ENCODE measurements at regions not wholly inside any gene's neighbourhood (a gene's known extent, or its start where the extent isn't known, plus 50 kb on each side); places are given as distances from the start of the nearest gene placed in this dataset.
"Not testable (repeated sequence)": the region's sequence is repeated elsewhere in the genome, so short reads cannot be mapped to it uniquely, and the experiment has no call there.

GRCh38 chr12:127133675-127134335 lies 1133.2 kb upstream of the TMEM132C start:
- DNase-seq: no peak

- not testable (repeated sequence) for DNase-seq
Measured at GRCh38 chr12:127140864-127141484, 1126.0 kb upstream of the TMEM132C start.

GRCh38 chr12:127143020-127143419 lies 1124.0 kb upstream of the TMEM132C start:
- DNase-seq: no peak

GRCh38 chr12:127144770-127145169 lies 1122.2 kb upstream of the TMEM132C start:
- no peak for DNase-seq

- DNase-seq: no peak
Measured at GRCh38 chr12:127145241-127145928, 1121.6 kb upstream of the TMEM132C start.

GRCh38 chr12:127145929-127146789 lies 1120.8 kb upstream of the TMEM132C start:
- peak; percentile 61 to 66 for DNase-seq

- no peak for DNase-seq
Measured at GRCh38 chr12:127146991-127147718, 1119.8 kb upstream of the TMEM132C start.

GRCh38 chr12:127147724-127148123 lies 1119.2 kb upstream of the TMEM132C start:
- no peak for DNase-seq

- no peak for DNase-seq
Measured at GRCh38 chr12:127148318-127148717, 1118.7 kb upstream of the TMEM132C start.

GRCh38 chr12:127149226-127149964 lies 1117.6 kb upstream of the TMEM132C start:
- DNase-seq: no peak

GRCh38 chr12:127150028-127150427 lies 1116.9 kb upstream of the TMEM132C start:
- no peak for DNase-seq

GRCh38 chr12:127150479-127150878 lies 1116.5 kb upstream of the TMEM132C start:
- DNase-seq: no peak

GRCh38 chr12:127150956-127151355 lies 1116.0 kb upstream of the TMEM132C start:
- DNase-seq: no peak

- no peak for DNase-seq
Measured at GRCh38 chr12:127153996-127154395, 1113.0 kb upstream of the TMEM132C start.

GRCh38 chr12:127154830-127155229 lies 1112.1 kb upstream of the TMEM132C start:
- not testable (repeated sequence) for DNase-seq

- DNase-seq: not testable (repeated sequence)
Measured at GRCh38 chr12:127155935-127156619, 1110.9 kb upstream of the TMEM132C start.

- not testable (repeated sequence) for DNase-seq
Measured at GRCh38 chr12:127157501-127158366, 1109.2 kb upstream of the TMEM132C start.

- no peak for DNase-seq
Measured at GRCh38 chr12:127158385-127159061, 1108.4 kb upstream of the TMEM132C start.

GRCh38 chr12:127161466-127161865 lies 1105.5 kb upstream of the TMEM132C start:
- DNase-seq: no peak

Measured in activated CD4-positive, alpha-beta T cell treated with anti-CD3 and anti-CD28 coated beads, Interleukin-2, amount 50 U/mL, for 4 hours (primary cell).